Astrocyte of the spinal cord (primary cell): ENCODE measurements at regions not wholly inside any gene's neighbourhood (a gene's known extent, or its start where the extent isn't known, plus 50 kb on each side); places are given as distances from the start of the nearest gene placed in this dataset.

ENCODE experiments used
- DNase-seq: peaks from one replicate; pipeline ENCODE4 v3.0.0; 2011; ENCODE audit warnings: low read depth, low spot score
- H3K4me3 ChIP-seq: 2 replicates; pipeline ENCODE4 v1.5.1; 2011; ENCODE audit warnings: low read depth, mild to moderate bottlenecking, low read length, moderate library complexity
- in situ Hi-C: cut with HindIII; loops from 2 replicates; pipeline ENCODE4 v1.10.0; 2017; ENCODE audit warnings: low sequenced_read_pairs
- TF ChIP-seq, protein P1 (sequence below): IDR thresholded peaks from 2 replicates; pipeline ENCODE4 v1.5.1; 2012; ENCODE audit warnings: low read depth, mild to moderate bottlenecking, low read length, inconsistent platforms

DNA sequence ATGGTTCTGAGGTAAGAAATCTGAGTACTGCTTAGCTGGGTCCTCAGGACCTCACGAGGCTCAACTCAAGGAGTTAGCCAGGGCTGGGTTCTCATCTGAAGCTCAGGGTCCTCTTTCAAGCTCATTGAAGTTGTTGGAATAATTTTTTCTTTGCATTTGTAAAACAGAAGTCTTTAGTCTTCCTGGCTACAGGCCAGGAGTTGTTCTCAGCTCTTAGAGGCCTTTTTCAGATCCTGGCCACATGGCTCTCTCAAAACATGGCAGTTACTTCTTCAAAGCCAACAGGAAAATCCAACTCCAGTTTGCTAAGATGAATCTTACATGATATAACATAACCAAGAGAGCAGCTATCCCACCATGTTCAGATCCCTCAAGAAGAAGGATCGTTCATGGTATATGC is 92.3 kb upstream of the CHODL start:
- no peak overlapping the region for H3K4me3 ChIP-seq
- in situ Hi-C loops: no loop called here
- TF ChIP-seq, protein P1, sequence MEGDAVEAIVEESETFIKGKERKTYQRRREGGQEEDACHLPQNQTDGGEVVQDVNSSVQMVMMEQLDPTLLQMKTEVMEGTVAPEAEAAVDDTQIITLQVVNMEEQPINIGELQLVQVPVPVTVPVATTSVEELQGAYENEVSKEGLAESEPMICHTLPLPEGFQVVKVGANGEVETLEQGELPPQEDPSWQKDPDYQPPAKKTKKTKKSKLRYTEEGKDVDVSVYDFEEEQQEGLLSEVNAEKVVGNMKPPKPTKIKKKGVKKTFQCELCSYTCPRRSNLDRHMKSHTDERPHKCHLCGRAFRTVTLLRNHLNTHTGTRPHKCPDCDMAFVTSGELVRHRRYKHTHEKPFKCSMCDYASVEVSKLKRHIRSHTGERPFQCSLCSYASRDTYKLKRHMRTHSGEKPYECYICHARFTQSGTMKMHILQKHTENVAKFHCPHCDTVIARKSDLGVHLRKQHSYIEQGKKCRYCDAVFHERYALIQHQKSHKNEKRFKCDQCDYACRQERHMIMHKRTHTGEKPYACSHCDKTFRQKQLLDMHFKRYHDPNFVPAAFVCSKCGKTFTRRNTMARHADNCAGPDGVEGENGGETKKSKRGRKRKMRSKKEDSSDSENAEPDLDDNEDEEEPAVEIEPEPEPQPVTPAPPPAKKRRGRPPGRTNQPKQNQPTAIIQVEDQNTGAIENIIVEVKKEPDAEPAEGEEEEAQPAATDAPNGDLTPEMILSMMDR: no peak
- no peak for DNase-seq

- TF ChIP-seq, protein P1: no peak
- no peak overlapping the region for H3K4me3 ChIP-seq
- no peak for DNase-seq
- in situ Hi-C loops: no loop called here
These were observed 93.6 kb upstream of the CHODL start for GRCh38 chr21:18151046-18151445.

DNA sequence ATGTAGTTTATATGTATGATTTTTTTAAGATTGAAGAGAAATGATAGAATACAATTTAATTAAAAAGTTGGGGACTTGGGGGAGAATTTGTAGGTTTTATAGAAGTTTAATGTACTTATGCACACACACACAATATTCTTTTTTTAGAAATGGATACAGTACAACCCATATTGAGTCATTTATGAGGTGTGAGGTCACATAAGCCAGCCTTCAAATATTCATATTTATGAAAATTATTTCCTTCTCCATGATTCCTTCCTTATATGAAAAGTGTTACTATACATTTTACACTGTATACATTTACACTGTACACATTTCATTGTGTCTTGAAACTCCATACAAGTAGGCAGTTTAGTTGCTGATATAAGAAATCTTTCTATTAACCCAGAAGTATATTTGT is 96.2 kb upstream of the CHODL start:
- no peak overlapping the region for H3K4me3 ChIP-seq
- no peak for DNase-seq
- in situ Hi-C loops: no loop called here
- TF ChIP-seq, protein P1: no peak

DNA sequence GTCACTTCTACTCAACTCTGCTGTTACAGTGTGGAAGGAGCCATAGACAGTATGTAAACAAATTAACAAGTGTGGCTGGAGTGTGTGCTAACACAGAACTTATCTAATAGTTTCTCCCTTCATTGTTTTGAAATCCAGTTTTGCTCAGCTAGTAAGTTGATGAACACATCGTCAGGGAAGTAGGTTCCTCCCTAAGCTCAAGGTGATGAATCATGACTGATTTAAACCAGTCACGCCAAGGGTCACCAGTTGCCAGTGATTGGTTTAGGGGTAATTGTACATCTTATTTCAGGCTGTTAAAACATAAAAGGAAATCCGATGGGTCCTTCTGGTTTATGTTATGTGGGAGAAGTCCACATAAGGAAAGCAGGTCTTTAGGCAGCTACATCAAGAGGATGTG is 97.0 kb upstream of the CHODL start:
- no peak overlapping the region for H3K4me3 ChIP-seq
- TF ChIP-seq, protein P1: no peak
- in situ Hi-C loops: no loop called here
- no peak for DNase-seq

DNA sequence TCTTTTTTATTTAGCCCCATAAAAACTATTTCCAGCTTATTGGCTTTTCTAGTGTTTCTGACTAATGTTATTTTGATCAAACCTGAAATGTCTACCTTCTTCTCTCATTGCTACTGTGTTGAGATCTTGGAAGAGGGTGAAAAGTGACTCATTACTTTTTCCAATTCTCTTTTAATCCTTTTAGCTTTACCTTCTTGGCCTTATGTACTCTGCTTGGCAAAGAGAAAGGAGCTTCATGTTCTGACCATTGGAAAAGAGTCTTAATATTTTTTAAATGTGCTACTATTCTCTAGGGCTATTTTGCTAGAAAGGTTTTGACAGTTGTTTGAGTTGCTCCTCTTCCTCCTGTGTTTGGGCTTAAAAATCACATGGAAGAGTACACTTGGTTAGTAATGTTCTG is 97.8 kb upstream of the CHODL start:
- TF ChIP-seq, protein P1: no peak
- in situ Hi-C loops: no loop called here
- no peak for DNase-seq
- no peak overlapping the region for H3K4me3 ChIP-seq

DNA sequence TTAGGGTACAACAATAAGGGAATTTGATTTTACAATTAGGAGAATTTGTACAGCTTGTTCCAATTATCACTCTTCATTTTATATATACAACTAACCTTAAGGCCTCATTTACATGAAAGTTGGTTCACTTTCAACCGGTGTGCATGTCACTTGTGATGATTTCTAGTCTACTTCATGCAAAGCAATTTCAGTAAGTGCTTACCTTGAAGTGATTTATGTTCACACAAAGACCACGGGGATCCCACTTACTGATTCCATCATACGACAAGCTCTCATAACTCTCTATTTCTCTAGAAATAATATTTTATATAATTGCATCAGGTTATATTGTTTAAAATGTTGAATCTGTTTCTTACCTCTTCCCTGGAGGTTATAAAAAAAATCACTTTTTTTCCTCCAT is 100.3 kb upstream of the CHODL start:
- in situ Hi-C loops: no loop called here
- H3K4me3 ChIP-seq: no peak overlapping the region
- TF ChIP-seq, protein P1: no peak
- DNase-seq: no peak

DNA sequence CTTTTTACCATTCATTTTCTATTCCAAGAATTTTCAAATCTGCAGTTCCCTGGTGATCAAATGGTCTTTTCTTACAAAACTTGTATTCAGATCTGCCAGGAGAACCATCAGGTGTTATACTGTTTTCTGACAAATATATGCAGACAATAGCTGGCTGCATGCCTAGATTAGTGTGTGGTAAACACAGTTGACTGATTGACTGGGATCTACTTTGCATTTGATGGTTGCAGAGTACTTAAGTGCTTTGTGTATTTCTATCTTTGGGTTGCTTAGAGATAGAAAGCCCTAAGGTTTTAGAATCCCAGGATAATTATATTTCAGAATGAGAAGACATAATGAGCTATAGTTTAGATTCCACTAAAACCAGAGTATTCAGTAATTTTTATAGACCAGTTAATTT is 102.0 kb upstream of the CHODL start:
- DNase-seq: no peak
- TF ChIP-seq, protein P1: no peak
- no peak overlapping the region for H3K4me3 ChIP-seq
- in situ Hi-C loops: no loop called here
